Stomach smooth muscle (tissue), 2 donors: ENCODE measurements at regions not wholly inside any gene's neighbourhood (a gene's known extent, or its start where the extent isn't known, plus 50 kb on each side); places are given as distances from the start of the nearest gene placed in this dataset.
"Not testable (repeated sequence)": the region's sequence is repeated elsewhere in the genome, so short reads cannot be mapped to it uniquely, and the experiment has no call there.

ENCODE experiments used
- H3K27ac ChIP-seq: one replicate; pipeline ENCODE4 v1.7.0; 2013; ENCODE audit warnings: mild to moderate bottlenecking, low read length, inconsistent platforms
- H3K27me3 ChIP-seq, 2 donors: one replicate each; pipeline ENCODE4 v1.7.0; 2013; ENCODE audit warnings: low read length in 2 of 2; ENCODE audit not compliant: insufficient read depth in 2 of 2, control insufficient read depth in 1 of 2
- H3K36me3 ChIP-seq, 2 donors: one replicate each; pipeline ENCODE4 v1.7.0; 2013; ENCODE audit warnings: low read length in 2 of 2; ENCODE audit not compliant: control insufficient read depth in 2 of 2, insufficient read depth in 2 of 2
- H3K4me1 ChIP-seq: one replicate; pipeline ENCODE4 v1.7.0; 2013; ENCODE audit warnings: low read length; ENCODE audit not compliant: control insufficient read depth, insufficient read depth
- H3K4me3 ChIP-seq, 2 donors: one replicate each; pipeline ENCODE4 v1.7.0; 2013; ENCODE audit warnings: low read length in 2 of 2
- H3K9ac ChIP-seq, 2 donors: one replicate each; pipeline ENCODE4 v1.7.0; 2013; ENCODE audit warnings: low read length in 2 of 2, mild to moderate bottlenecking in 1 of 2
- H3K9me3 ChIP-seq, 2 donors: one replicate each; pipeline ENCODE4 v1.7.0; 2013; ENCODE audit warnings: low read length in 2 of 2; ENCODE audit not compliant: control insufficient read depth in 2 of 2
- donor health status: healthy.
- donor health status: Pancreatic carcinoma.

DNA sequence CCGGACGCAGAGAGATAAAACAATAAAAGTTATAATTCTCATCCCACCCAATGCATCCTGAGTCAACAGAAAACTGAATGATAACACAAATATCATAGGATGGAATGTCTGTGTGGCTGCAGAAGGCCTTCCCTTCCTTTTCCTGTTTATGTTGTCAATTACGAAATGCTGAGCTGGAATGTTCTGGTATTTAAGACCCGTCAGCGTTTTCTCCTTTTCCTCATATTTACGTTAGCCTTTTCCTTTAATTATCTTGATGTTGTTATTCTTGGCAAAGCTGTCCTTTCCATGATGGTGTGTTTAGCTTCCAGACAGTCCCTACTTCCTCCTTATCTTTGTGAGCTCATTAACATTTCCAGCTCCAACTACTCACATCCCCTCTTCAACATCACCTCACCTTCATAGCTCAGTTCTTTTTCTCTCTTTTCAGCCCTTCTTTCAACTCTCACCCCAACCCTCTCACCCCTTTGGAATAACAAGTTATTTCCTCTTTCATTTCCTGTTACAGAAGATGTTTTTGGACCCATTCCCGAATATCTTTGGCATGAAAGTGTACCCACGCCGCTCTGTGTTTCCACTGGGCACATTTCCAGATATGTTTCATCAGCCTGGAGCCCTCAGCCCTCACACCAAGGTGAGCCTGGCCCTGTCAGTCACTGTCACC, 221.6 kb downstream of the NR2F1-AS1 start:
- Histone ChIP-seq H3K36me3 (no peaks in the 10 kb centered on the region), H3K27ac (no peak overlapping the region), H3K9ac (no peak overlapping the region), H3K27me3 (no peaks in the 10 kb centered on the region), H3K4me3 (no peak overlapping the region), H3K4me1 (no peaks in the 10 kb centered on the region), H3K9me3 (no peaks in the 10 kb centered on the region)

GRCh38 chr5:93358176-93358575, 222.8 kb downstream of the NR2F1-AS1 start:
- no peaks in the 10 kb centered on the region for H3K27me3 ChIP-seq
- H3K36me3 ChIP-seq: no peaks in the 10 kb centered on the region
- no peak overlapping the region for H3K27ac ChIP-seq
- H3K4me3 ChIP-seq: no peak overlapping the region
- no peaks in the 10 kb centered on the region for H3K4me1 ChIP-seq
- no peak overlapping the region for H3K9ac ChIP-seq
- no peaks in the 10 kb centered on the region for H3K9me3 ChIP-seq

DNA sequence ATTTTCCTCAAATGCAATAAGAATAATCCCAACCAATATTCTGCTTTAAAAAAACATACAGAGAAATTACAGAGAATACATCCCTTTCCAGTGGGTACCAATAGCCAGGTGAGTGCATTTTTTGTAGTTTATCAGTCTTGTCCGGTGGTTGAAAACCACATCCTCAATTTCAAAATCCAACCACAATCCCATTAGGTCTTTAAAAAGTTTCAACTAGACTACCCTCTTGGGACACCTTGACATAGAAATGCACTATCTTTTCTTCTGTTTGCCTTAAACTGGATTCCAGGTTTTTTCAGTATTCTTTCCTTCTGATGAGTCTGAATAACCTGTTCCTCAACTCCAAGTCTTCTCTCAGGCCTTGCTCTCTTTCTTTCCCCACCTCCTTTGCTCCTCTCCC, 223.3 kb downstream of the NR2F1-AS1 start:
- H3K4me3 ChIP-seq: no peak overlapping the region
- no peak overlapping the region for H3K27ac ChIP-seq
- H3K9me3 ChIP-seq: no peaks in the 10 kb centered on the region
- H3K9ac ChIP-seq: no peak overlapping the region
- no peaks in the 10 kb centered on the region for H3K27me3 ChIP-seq
- no peaks in the 10 kb centered on the region for H3K36me3 ChIP-seq
- H3K4me1 ChIP-seq: no peaks in the 10 kb centered on the region

GRCh38 chr5:93355691-93356090, 225.3 kb downstream of the NR2F1-AS1 start:
- H3K9ac ChIP-seq: no peak overlapping the region
- no peaks in the 10 kb centered on the region for H3K4me1 ChIP-seq
- no peak overlapping the region for H3K4me3 ChIP-seq
- H3K27ac ChIP-seq: no peak overlapping the region
- H3K36me3 ChIP-seq: no peaks in the 10 kb centered on the region
- H3K27me3 ChIP-seq: no peaks in the 10 kb centered on the region
- H3K9me3 ChIP-seq: no peaks in the 10 kb centered on the region

DNA sequence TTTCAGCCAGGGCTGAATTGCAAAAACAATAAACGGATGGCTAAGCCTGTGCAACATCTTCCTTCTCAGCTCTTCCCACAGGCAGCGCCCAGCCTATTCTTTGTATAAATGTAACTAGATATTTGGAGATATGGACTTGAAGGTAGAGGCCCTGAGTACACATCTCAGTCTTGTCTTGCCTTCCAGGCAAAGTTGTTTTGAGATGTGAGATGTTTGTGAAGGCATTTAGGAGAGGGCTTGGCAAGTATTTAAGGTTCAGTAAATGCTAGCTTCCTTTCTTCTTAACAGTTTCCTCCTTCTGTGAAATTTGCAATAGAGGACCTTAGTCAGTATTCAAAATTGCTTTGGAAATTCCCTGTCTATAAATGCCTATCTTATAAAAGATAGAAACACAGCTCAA, 228.8 kb downstream of the NR2F1-AS1 start:
- no peak overlapping the region for H3K9ac ChIP-seq
- no peaks in the 10 kb centered on the region for H3K27me3 ChIP-seq
- H3K9me3 ChIP-seq: no peaks in the 10 kb centered on the region
- no peak overlapping the region for H3K4me3 ChIP-seq
- H3K27ac ChIP-seq: no peak overlapping the region
- H3K4me1 ChIP-seq: no peaks in the 10 kb centered on the region
- no peaks in the 10 kb centered on the region for H3K36me3 ChIP-seq

- no peaks in the 10 kb centered on the region for H3K27me3 ChIP-seq
- no peak overlapping the region for H3K27ac ChIP-seq
- no peaks in the 10 kb centered on the region for H3K9me3 ChIP-seq
- no peaks in the 10 kb centered on the region for H3K4me1 ChIP-seq
- no peak overlapping the region for H3K4me3 ChIP-seq
- H3K9ac ChIP-seq: no peak overlapping the region
- H3K36me3 ChIP-seq: no peaks in the 10 kb centered on the region
Measured at GRCh38 chr5:93349613-93350012, 231.4 kb downstream of the NR2F1-AS1 start.

DNA sequence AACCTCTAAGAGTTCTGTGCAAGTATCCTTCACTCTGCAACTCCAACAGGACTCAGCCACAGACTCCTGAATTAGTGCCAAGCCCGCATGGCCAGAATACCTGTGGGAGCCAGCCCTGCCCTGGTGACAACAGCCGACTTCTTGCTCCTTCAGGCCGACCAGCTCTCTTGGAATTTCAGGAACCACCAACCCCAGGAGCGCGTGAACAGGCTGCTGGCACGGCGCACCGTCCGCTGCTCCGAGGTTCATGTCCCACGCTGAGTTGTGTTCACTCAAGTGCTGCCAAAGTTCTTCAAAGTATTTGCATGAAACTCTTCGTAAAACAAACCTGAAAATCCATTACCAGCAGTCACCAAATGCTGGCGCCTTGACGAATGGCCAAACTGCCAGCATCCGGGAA, 232.8 kb downstream of the NR2F1-AS1 start:
- Histone ChIP-seq H3K4me3 (no peak overlapping the region), H3K27me3 (no peaks in the 10 kb centered on the region)

DNA sequence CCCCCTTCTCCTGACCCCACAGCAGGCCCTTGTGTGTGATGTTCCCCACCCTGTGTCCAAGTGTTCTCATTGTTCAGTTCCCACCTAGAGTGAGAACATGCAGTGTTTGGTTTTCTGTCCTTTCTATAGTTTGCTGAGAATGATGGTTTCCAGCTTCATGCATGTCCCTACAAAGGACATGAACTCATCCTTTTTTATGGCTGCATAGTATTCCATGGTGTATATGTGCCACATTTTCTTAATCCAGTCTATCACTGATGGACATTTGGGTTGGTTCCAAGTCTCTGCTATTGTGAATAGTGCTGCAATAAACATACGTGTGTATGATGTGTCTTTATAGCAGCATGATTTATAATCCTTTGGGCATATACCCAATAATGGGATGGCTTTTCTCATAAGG, 234.2 kb downstream of the NR2F1-AS1 start:
- H3K27ac ChIP-seq, H3K4me1 ChIP-seq, H3K36me3 ChIP-seq, H3K4me3 ChIP-seq, H3K9me3 ChIP-seq, H3K27me3 ChIP-seq, H3K9ac ChIP-seq: not testable (repeated sequence)

More for the DNA sequence above, 232.8 kb downstream of the NR2F1-AS1 start:
- Histone ChIP-seq H3K9ac (no peak overlapping the region), H3K27ac (no peak overlapping the region), H3K9me3 (no peaks in the 10 kb centered on the region), H3K36me3 (no peaks in the 10 kb centered on the region), H3K4me1 (no peaks in the 10 kb centered on the region)

DNA sequence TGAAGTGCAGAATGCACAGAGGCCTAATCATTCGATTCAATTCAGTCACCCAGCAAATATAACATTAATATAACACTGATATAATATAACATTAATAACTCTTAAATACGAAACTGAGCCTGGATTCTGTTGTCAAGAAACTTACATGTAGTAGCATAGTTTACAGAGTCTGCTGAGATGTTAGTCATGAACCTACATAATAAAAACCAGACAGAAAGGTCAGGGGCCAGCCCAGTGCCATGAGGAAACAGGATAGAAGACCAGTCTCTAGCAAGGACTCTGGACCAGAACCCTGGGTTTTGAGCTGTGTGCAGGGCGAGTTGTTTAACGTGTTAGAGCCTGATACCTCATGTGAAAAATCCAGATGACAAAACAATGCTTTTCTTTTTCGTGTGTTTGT, 234.7 kb downstream of the NR2F1-AS1 start:
- H3K27me3 ChIP-seq: no peaks in the 10 kb centered on the region
- H3K4me3 ChIP-seq: no peak overlapping the region
- H3K27ac ChIP-seq: no peak overlapping the region
- H3K9ac ChIP-seq: no peak overlapping the region
- no peaks in the 10 kb centered on the region for H3K36me3 ChIP-seq
- H3K9me3 ChIP-seq: no peaks in the 10 kb centered on the region
- H3K4me1 ChIP-seq: no peaks in the 10 kb centered on the region

DNA sequence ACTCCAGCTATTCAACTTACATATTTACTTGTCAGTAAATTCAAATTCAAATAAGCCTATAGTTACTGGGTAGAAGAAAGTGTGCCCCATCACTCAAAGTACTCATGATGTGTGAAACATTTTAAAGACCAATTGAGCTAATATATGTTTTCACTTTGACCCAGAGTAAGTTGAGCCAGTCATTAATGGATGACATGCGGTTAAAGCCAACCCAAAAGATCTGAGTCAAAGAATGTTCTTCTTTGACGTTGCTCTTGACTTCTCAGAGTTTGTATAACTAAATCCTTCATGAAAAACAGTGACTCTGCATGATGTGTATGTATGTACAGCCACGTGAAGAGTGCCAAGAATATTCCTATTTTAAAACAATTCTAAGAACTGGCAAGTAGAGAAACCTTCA, 237.4 kb downstream of the NR2F1-AS1 start:
- Histone ChIP-seq H3K9me3 (peaks cover 3 to 7% of the 10 kb centered on the region in 2 donors), H3K27me3 (no peaks in the 10 kb centered on the region), H3K4me1 (no peaks in the 10 kb centered on the region), H3K4me3 (no peak overlapping the region), H3K27ac (no peak overlapping the region), H3K36me3 (no peaks in the 10 kb centered on the region), H3K9ac (no peak overlapping the region)

DNA sequence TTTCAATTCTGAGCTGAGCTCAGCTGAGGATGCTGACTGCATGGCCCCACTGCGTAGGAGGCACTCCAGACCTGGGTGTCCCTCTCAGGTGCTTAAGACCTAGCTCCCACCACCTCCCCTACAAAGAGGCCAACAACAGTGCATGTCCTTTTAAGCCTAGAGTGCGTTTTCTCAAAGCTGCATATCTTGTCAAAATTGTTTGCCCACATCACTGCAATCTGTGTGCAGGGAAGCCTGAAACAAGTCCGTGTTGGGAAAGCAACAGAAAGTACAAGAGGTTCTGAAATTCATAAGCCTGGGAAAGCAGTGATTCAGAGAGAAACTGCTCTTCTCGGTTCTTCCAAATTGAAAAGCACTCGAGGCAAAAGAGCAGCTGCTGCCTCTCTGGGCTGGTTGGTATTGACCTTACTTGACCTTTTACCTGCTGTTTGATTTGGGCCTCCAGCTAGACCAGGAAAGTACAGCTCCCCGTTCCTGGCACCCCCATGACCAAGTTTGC, 238.4 kb downstream of the NR2F1-AS1 start:
- H3K27me3 ChIP-seq: no peaks in the 10 kb centered on the region
- H3K4me3 ChIP-seq: no peak overlapping the region
- H3K9ac ChIP-seq: no peak overlapping the region
- no peak overlapping the region for H3K27ac ChIP-seq
- no peaks in the 10 kb centered on the region for H3K4me1 ChIP-seq
- H3K36me3 ChIP-seq: no peaks in the 10 kb centered on the region
- H3K9me3 ChIP-seq: peaks cover 3 to 7% of the 10 kb centered on the region in 2 donors
